ENCODE measurements at regions not wholly inside any gene's neighbourhood (a gene's known extent, or its start where the extent isn't known, plus 50 kb on each side); places are given as distances from the start of the nearest gene placed in this dataset.

- Mint-ChIP-seq H3K9me3 (no peaks in the 10 kb centered on the region), H3K36me3 (ENCODE audit: low read depth) (no peaks in the 10 kb centered on the region), H3K4me1 (ENCODE audit: low read depth) (no peaks in the 10 kb centered on the region)
These were observed 159.4 kb downstream of the TENT4A start for GRCh38 chr5:6872441-6873160.

GRCh38 chr5:6873359-6873758, 160.1 kb downstream of the TENT4A start:
- Mint-ChIP-seq H3K9me3 (no peaks in the 10 kb centered on the region), H3K4me3 (no peak overlapping the region)

More at GRCh38 chr5:6872441-6873160, 159.4 kb downstream of the TENT4A start:
- H3K27ac Mint-ChIP-seq = no peak overlapping the region
- no peak overlapping the region for H3K4me3 Mint-ChIP-seq
- no peaks in the 10 kb centered on the region for H3K27me3 Mint-ChIP-seq (ENCODE audit: low read depth)

GRCh38 chr5:6875376-6875775, 162.1 kb downstream of the TENT4A start:
- Mint-ChIP-seq H3K4me1 (ENCODE audit: low read depth) (no peaks in the 10 kb centered on the region), H3K27me3 (ENCODE audit: low read depth) (peaks cover 3% of the 10 kb centered on the region), H3K9me3 (no peaks in the 10 kb centered on the region), H3K36me3 (ENCODE audit: low read depth) (no peaks in the 10 kb centered on the region), H3K27ac (no peak overlapping the region), H3K4me3 (no peak overlapping the region)

More at GRCh38 chr5:6873359-6873758, 160.1 kb downstream of the TENT4A start:
- Mint-ChIP-seq H3K4me1 (ENCODE audit: low read depth) (no peaks in the 10 kb centered on the region), H3K27me3 (ENCODE audit: low read depth) (peaks cover 3% of the 10 kb centered on the region), H3K27ac (no peak overlapping the region), H3K36me3 (ENCODE audit: low read depth) (no peaks in the 10 kb centered on the region)

- Mint-ChIP-seq H3K27me3 (ENCODE audit: low read depth) (peaks cover 3% of the 10 kb centered on the region), H3K36me3 (ENCODE audit: low read depth) (no peaks in the 10 kb centered on the region), H3K4me1 (ENCODE audit: low read depth) (no peaks in the 10 kb centered on the region), H3K27ac (no peak overlapping the region), H3K4me3 (no peak overlapping the region), H3K9me3 (no peaks in the 10 kb centered on the region)
These were observed 165.0 kb downstream of the TENT4A start for GRCh38 chr5:6877986-6878828.

GRCh38 chr5:6885581-6885980, 172.3 kb downstream of the TENT4A start:
- Mint-ChIP-seq H3K36me3 (ENCODE audit: low read depth) (no peaks in the 10 kb centered on the region), H3K4me1 (ENCODE audit: low read depth) (no peaks in the 10 kb centered on the region), H3K27me3 (ENCODE audit: low read depth) (no peaks in the 10 kb centered on the region), H3K27ac (no peak overlapping the region), H3K9me3 (peaks cover 33% of the 10 kb centered on the region), H3K4me3 (no peak overlapping the region)

- H3K9me3 Mint-ChIP-seq = peaks cover 40% of the 10 kb centered on the region
- H3K4me3 Mint-ChIP-seq = no peak overlapping the region
- H3K4me1 Mint-ChIP-seq (ENCODE audit: low read depth) = no peaks in the 10 kb centered on the region
- H3K36me3 Mint-ChIP-seq (ENCODE audit: low read depth) = no peaks in the 10 kb centered on the region
- H3K27me3 Mint-ChIP-seq (ENCODE audit: low read depth) = no peaks in the 10 kb centered on the region
- H3K27ac Mint-ChIP-seq = no peak overlapping the region
These were observed 173.6 kb downstream of the TENT4A start for GRCh38 chr5:6886866-6887265.

GRCh38 chr5:6889030-6889429, 175.8 kb downstream of the TENT4A start:
- Mint-ChIP-seq H3K9me3 (peaks cover 40% of the 10 kb centered on the region), H3K27me3 (ENCODE audit: low read depth) (no peaks in the 10 kb centered on the region), H3K4me3 (no peak overlapping the region), H3K4me1 (ENCODE audit: low read depth) (no peaks in the 10 kb centered on the region), H3K27ac (no peak overlapping the region), H3K36me3 (ENCODE audit: low read depth) (no peaks in the 10 kb centered on the region)

GRCh38 chr5:6899221-6899620, 186.0 kb downstream of the TENT4A start:
- Mint-ChIP-seq H3K4me3 (no peak overlapping the region), H3K27me3 (ENCODE audit: low read depth) (no peaks in the 10 kb centered on the region), H3K4me1 (ENCODE audit: low read depth) (no peaks in the 10 kb centered on the region), H3K36me3 (ENCODE audit: low read depth) (no peaks in the 10 kb centered on the region), H3K27ac (no peak overlapping the region), H3K9me3 (no peaks in the 10 kb centered on the region)

GRCh38 chr5:6900247-6901227, 187.3 kb downstream of the TENT4A start:
- Mint-ChIP-seq H3K4me1 (ENCODE audit: low read depth) (no peaks in the 10 kb centered on the region), H3K27ac (no peak overlapping the region), H3K9me3 (no peaks in the 10 kb centered on the region), H3K36me3 (ENCODE audit: low read depth) (no peaks in the 10 kb centered on the region), H3K27me3 (ENCODE audit: low read depth) (no peaks in the 10 kb centered on the region), H3K4me3 (no peak overlapping the region)

GRCh38 chr5:6902094-6902493, 188.9 kb downstream of the TENT4A start:
- H3K27ac Mint-ChIP-seq = no peak overlapping the region
- H3K36me3 Mint-ChIP-seq (ENCODE audit: low read depth) = no peaks in the 10 kb centered on the region
- H3K4me3 Mint-ChIP-seq = no peak overlapping the region
- H3K9me3 Mint-ChIP-seq = no peaks in the 10 kb centered on the region
- no peaks in the 10 kb centered on the region for H3K27me3 Mint-ChIP-seq (ENCODE audit: low read depth)
- H3K4me1 Mint-ChIP-seq (ENCODE audit: low read depth) = no peaks in the 10 kb centered on the region

GRCh38 chr5:6902597-6902996, 189.4 kb downstream of the TENT4A start:
- Mint-ChIP-seq H3K4me3 (no peak overlapping the region), H3K9me3 (no peaks in the 10 kb centered on the region), H3K36me3 (ENCODE audit: low read depth) (no peaks in the 10 kb centered on the region), H3K4me1 (ENCODE audit: low read depth) (no peaks in the 10 kb centered on the region), H3K27ac (no peak overlapping the region), H3K27me3 (ENCODE audit: low read depth) (no peaks in the 10 kb centered on the region)

- H3K4me1 Mint-ChIP-seq (ENCODE audit: low read depth) = no peaks in the 10 kb centered on the region
- no peaks in the 10 kb centered on the region for H3K36me3 Mint-ChIP-seq (ENCODE audit: low read depth)
- no peaks in the 10 kb centered on the region for H3K9me3 Mint-ChIP-seq
- no peak overlapping the region for H3K4me3 Mint-ChIP-seq
- H3K27me3 Mint-ChIP-seq (ENCODE audit: low read depth) = no peaks in the 10 kb centered on the region
- no peak overlapping the region for H3K27ac Mint-ChIP-seq
These were observed 190.7 kb downstream of the TENT4A start for GRCh38 chr5:6903934-6904333.

GRCh38 chr5:6904860-6905259, 191.6 kb downstream of the TENT4A start:
- H3K27me3 Mint-ChIP-seq (ENCODE audit: low read depth) = no peaks in the 10 kb centered on the region
- no peaks in the 10 kb centered on the region for H3K4me1 Mint-ChIP-seq (ENCODE audit: low read depth)
- H3K36me3 Mint-ChIP-seq (ENCODE audit: low read depth) = no peaks in the 10 kb centered on the region
- no peak overlapping the region for H3K27ac Mint-ChIP-seq
- H3K9me3 Mint-ChIP-seq = no peaks in the 10 kb centered on the region
- H3K4me3 Mint-ChIP-seq = no peak overlapping the region

- Mint-ChIP-seq H3K9me3 (no peaks in the 10 kb centered on the region), H3K27ac (no peak overlapping the region), H3K27me3 (ENCODE audit: low read depth) (no peaks in the 10 kb centered on the region), H3K36me3 (ENCODE audit: low read depth) (no peaks in the 10 kb centered on the region), H3K4me1 (ENCODE audit: low read depth) (no peaks in the 10 kb centered on the region), H3K4me3 (no peak overlapping the region)
These were observed 192.2 kb downstream of the TENT4A start for GRCh38 chr5:6905423-6905822.

Measured in T-helper 1 cell treated with Interleukin-12 subunit alpha and Interleukin-12 subunit beta and Interleukin-4 antibody, amounts not matched to agents 30 μg/mL and 1 μg/mL, for 36 hours (primary cell).